CD4-positive, alpha-beta T cell treated with Interferon gamma for 1 hour (primary cell): ENCODE measurements at regions not wholly inside any gene's neighbourhood (a gene's known extent, or its start where the extent isn't known, plus 50 kb on each side); places are given as distances from the start of the nearest gene placed in this dataset.

ENCODE experiments used
- DNase-seq: peaks from one replicate; pipeline ENCODE4 v3.0.0-alpha.2; 2020

GRCh38 chr11:112725636-112726035 is 235.6 kb upstream of the NCAM1 start:
- DNase-seq = no peak

GRCh38 chr11:112727341-112727841 is 233.8 kb upstream of the NCAM1 start:
- no peak for DNase-seq

GRCh38 chr11:112728288-112728687 is 232.9 kb upstream of the NCAM1 start:
- no peak for DNase-seq

GRCh38 chr11:112728716-112729115 is 232.5 kb upstream of the NCAM1 start:
- DNase-seq = no peak

GRCh38 chr11:112730591-112730990 is 230.6 kb upstream of the NCAM1 start:
- DNase-seq = no peak

GRCh38 chr11:112731538-112731937 is 229.7 kb upstream of the NCAM1 start:
- no peak for DNase-seq

GRCh38 chr11:112732031-112732430 is 229.2 kb upstream of the NCAM1 start:
- DNase-seq = no peak

- no peak for DNase-seq
These were observed 227.0 kb upstream of the NCAM1 start for GRCh38 chr11:112734207-112734606.

GRCh38 chr11:112735470-112735869 is 225.8 kb upstream of the NCAM1 start:
- no peak for DNase-seq

GRCh38 chr11:112744041-112744440 is 217.2 kb upstream of the NCAM1 start:
- no peak for DNase-seq

- no peak for DNase-seq
These were observed 215.2 kb upstream of the NCAM1 start for GRCh38 chr11:112745973-112746372.

GRCh38 chr11:112748252-112748651 is 213.0 kb upstream of the NCAM1 start:
- no peak for DNase-seq

- no peak for DNase-seq
These were observed 212.3 kb upstream of the NCAM1 start for GRCh38 chr11:112748713-112749543.

GRCh38 chr11:112751329-112751728 is 209.9 kb upstream of the NCAM1 start:
- no peak for DNase-seq

- DNase-seq = no peak
These were observed 209.4 kb upstream of the NCAM1 start for GRCh38 chr11:112751772-112752171.

- no peak for DNase-seq
These were observed 208.7 kb upstream of the NCAM1 start for GRCh38 chr11:112752563-112752962.

- DNase-seq = no peak
These were observed 207.5 kb upstream of the NCAM1 start for GRCh38 chr11:112753706-112754105.

GRCh38 chr11:112759418-112759817 is 201.8 kb upstream of the NCAM1 start:
- no peak for DNase-seq

GRCh38 chr11:112760396-112761059 is 200.7 kb upstream of the NCAM1 start:
- no peak for DNase-seq

GRCh38 chr11:112761911-112762706 is 199.1 kb upstream of the NCAM1 start:
- no peak for DNase-seq

- no peak for DNase-seq
These were observed 198.5 kb upstream of the NCAM1 start for GRCh38 chr11:112762707-112763090.

- DNase-seq = no peak
These were observed 195.9 kb upstream of the NCAM1 start for GRCh38 chr11:112765337-112765736.

- no peak for DNase-seq
These were observed 192.1 kb upstream of the NCAM1 start for GRCh38 chr11:112769170-112769569.
